H1 (cell line): ENCODE measurements at regions not wholly inside any gene's neighbourhood (a gene's known extent, or its start where the extent isn't known, plus 50 kb on each side); places are given as distances from the start of the nearest gene placed in this dataset.

Source experiments
- ASH2L ChIP-seq: fragments of 200-600, 300-600 bp; sonication (generic); IDR thresholded peaks from one replicate; pipeline ENCODE4 v1.7.1; 2017; ENCODE audit warnings: low read length
- CHD2 ChIP-seq: IDR thresholded peaks from 2 replicates; pipeline ENCODE4 v1.6.1; 2012; ENCODE audit warnings: low read length, improper control_type of control experiment
- GTF2F1 ChIP-seq: IDR thresholded peaks from 2 replicates; pipeline ENCODE4 v1.6.1; 2012; ENCODE audit warnings: low read depth, low read length, improper control_type of control experiment, borderline replicate concordance
- POLR2AphosphoS5 ChIP-seq: IDR thresholded peaks from 2 replicates; pipeline ENCODE4 v1.6.1; 2011; ENCODE audit warnings: low read depth, low read length
- RNF2 ChIP-seq: fragments of 200-900, 300-1000 bp; sonication (generic); IDR thresholded peaks from 2 replicates; pipeline ENCODE4 v1.7.1; 2016; ENCODE audit warnings: borderline replicate concordance, low read depth, mild to moderate bottlenecking, antibody characterized with exemption, low read length; ENCODE audit not compliant: poor library complexity, severe bottlenecking; ENCODE audit errors: missing control alignments
- SP1 ChIP-seq: IDR thresholded peaks from 2 replicates; pipeline ENCODE4 v1.6.1; 2011; ENCODE audit warnings: low read depth, low read length

DNA sequence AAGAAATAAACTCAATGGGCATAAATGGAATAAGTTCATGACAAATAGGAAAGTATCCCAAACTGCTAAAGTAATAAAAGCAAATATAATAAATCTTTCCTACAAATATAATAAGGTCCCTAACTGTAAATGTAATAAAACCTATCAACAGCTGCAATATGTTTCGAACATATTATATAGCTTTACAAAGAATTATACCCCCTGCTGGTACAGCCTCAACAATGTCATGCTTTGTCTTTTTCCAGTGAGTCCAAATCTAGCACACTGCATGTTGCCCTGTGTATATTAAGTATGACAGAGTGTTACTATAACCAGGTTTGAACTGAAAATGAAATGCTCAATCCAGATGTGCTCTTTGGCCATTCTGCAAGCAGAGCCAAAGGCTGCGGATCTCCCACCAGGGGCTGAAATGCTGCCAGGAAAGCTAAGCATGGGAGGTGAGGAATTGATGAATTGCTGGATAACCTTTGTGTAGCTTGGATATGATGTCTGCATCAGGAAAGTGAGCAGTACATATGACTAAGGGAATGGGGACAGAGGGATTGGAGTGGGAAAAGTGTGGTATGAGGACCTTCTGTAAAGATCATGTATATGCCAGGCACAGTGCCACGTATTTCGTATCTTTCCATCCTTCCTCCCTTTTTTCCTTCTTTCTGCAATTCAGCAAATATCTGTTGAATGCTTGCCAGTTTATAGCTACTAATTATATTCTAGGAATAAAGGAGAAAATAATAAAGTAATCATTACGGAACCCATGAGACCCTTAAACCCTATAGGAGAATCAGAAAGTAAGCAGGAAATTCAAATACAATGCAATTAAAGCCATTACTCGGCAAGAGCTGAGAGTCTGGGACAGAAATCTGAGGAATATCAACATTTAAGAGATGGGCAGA, 954.6 kb upstream of the LCORL start (continued):
- TF ChIP-seq RNF2, result no peak
- no peak for TF ChIP-seq ASH2L
- no peak for TF ChIP-seq CHD2
- TF ChIP-seq POLR2AphosphoS5, result no peak
- TF ChIP-seq GTF2F1, result no peak
- TF ChIP-seq SP1, result no peak
